ENCODE measurements at regions not wholly inside any gene's neighbourhood (a gene's known extent, or its start where the extent isn't known, plus 50 kb on each side); places are given as distances from the start of the nearest gene placed in this dataset.

- no peak for DNase-seq (ENCODE audit: low spot score in 2 of 2)
- H3K4me3 ChIP-seq, result no peak overlapping the region
- H3K27ac ChIP-seq, result no peak overlapping the region
- peaks cover 0 to 24% of the 10 kb centered on the region in 2 donors for H3K9me3 ChIP-seq
- intact Hi-C loops (cut with DNase I; ENCODE audit: low total_unique reads), result no loop called here
- H3K27me3 ChIP-seq, result peaks cover 0 to 4% of the 10 kb centered on the region in 2 donors
- H3K4me1 ChIP-seq, result no peaks in the 10 kb centered on the region
- TF ChIP-seq POLR2AphosphoS5 (IDR thresholded peaks at IDR 0.05), result no peak
- TF ChIP-seq, protein P1, sequence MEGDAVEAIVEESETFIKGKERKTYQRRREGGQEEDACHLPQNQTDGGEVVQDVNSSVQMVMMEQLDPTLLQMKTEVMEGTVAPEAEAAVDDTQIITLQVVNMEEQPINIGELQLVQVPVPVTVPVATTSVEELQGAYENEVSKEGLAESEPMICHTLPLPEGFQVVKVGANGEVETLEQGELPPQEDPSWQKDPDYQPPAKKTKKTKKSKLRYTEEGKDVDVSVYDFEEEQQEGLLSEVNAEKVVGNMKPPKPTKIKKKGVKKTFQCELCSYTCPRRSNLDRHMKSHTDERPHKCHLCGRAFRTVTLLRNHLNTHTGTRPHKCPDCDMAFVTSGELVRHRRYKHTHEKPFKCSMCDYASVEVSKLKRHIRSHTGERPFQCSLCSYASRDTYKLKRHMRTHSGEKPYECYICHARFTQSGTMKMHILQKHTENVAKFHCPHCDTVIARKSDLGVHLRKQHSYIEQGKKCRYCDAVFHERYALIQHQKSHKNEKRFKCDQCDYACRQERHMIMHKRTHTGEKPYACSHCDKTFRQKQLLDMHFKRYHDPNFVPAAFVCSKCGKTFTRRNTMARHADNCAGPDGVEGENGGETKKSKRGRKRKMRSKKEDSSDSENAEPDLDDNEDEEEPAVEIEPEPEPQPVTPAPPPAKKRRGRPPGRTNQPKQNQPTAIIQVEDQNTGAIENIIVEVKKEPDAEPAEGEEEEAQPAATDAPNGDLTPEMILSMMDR (IDR thresholded peaks at IDR 0.05), result no peak
- TF ChIP-seq POLR2A (IDR thresholded peaks at IDR 0.05), result no peak
- H3K36me3 ChIP-seq, result no peaks in the 10 kb centered on the region
Measured at GRCh38 chrX:138037548-138037947, 471.6 kb downstream of the ZIC3 start.

- H3K27me3 ChIP-seq, result no peaks in the 10 kb centered on the region
- H3K36me3 ChIP-seq, result no peaks in the 10 kb centered on the region
- no peaks in the 10 kb centered on the region for H3K9me3 ChIP-seq
- TF ChIP-seq, protein P1 (IDR thresholded peaks at IDR 0.05), result no peak
- no peak for TF ChIP-seq POLR2AphosphoS5 (IDR thresholded peaks at IDR 0.05)
- no peak for TF ChIP-seq POLR2A (IDR thresholded peaks at IDR 0.05)
- H3K4me1 ChIP-seq, result no peaks in the 10 kb centered on the region
- intact Hi-C loops (cut with DNase I; ENCODE audit: low total_unique reads), result no loop called here
- H3K4me3 ChIP-seq, result no peak overlapping the region
- DNase-seq (ENCODE audit: low spot score in 2 of 2), result no peak
- H3K27ac ChIP-seq, result no peak overlapping the region
Measured at GRCh38 chrX:138057883-138058282, 492.0 kb downstream of the ZIC3 start.

DNA sequence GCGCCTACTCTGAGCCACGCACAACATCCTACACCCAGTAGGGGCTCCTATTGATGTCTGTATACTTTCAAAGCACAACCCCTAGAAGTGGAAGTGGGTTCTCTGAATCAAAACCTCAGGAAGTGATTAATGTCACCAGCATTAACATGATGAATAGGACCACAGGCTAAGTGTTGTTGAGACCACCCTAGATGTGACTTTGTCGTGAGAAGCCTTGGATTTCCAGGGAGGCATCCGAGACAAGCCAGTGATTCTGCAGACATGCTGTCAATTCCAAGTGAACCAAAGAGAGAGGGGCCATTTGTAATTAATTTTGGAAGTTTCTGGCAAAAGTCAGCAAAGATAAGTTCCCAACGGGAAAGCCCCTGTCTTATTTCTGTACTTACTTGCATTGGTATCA lies 493.0 kb downstream of the ZIC3 start:
- H3K27ac ChIP-seq, result no peak overlapping the region
- H3K4me1 ChIP-seq, result no peaks in the 10 kb centered on the region
- intact Hi-C loops (cut with DNase I; ENCODE audit: low total_unique reads), result no loop called here
- no peaks in the 10 kb centered on the region for H3K9me3 ChIP-seq
- no peak for TF ChIP-seq POLR2AphosphoS5 (IDR thresholded peaks at IDR 0.05)
- no peak for TF ChIP-seq POLR2A (IDR thresholded peaks at IDR 0.05)
- TF ChIP-seq, protein P1 (IDR thresholded peaks at IDR 0.05), result no peak
- H3K27me3 ChIP-seq, result no peaks in the 10 kb centered on the region
- no peaks in the 10 kb centered on the region for H3K36me3 ChIP-seq
- DNase-seq (ENCODE audit: low spot score in 2 of 2), result no peak
- H3K4me3 ChIP-seq, result no peak overlapping the region

DNA sequence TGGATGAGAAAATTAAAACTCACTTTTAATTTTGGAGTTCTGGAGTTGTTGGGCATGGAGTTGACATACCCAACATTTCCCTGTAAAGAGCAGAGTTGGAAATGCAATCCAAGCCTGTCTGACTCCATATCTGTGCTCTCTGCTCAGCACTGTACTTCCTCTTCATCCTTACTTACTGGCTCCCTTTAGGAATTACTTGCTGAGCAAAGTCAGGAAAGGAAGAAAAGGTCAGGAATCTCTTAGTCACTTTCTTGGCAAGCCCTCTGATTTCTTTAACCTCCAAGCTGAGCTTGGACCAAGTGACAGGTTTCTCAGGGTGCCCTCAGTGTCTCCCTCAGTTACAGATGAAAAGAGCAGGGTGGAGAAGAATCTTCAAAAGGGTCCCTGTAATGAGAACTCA lies 501.5 kb downstream of the ZIC3 start:
- H3K27ac ChIP-seq, result no peak overlapping the region
- TF ChIP-seq, protein P1 (IDR thresholded peaks at IDR 0.05), result no peak
- no peaks in the 10 kb centered on the region for H3K36me3 ChIP-seq
- no peaks in the 10 kb centered on the region for H3K9me3 ChIP-seq
- DNase-seq (ENCODE audit: low spot score in 2 of 2), result no peak
- H3K4me3 ChIP-seq, result no peak overlapping the region
- H3K27me3 ChIP-seq, result peaks cover 0 to 30% of the 10 kb centered on the region in 2 donors
- intact Hi-C loops (cut with DNase I; ENCODE audit: low total_unique reads), result no loop called here
- no peaks in the 10 kb centered on the region for H3K4me1 ChIP-seq

GRCh38 chrX:138073626-138074025 lies 507.7 kb downstream of the ZIC3 start:
- H3K4me3 ChIP-seq, result no peak overlapping the region
- H3K27ac ChIP-seq, result no peak overlapping the region
- intact Hi-C loops (cut with DNase I; ENCODE audit: low total_unique reads), result no loop called here
- DNase-seq (ENCODE audit: low spot score in 2 of 2), result no peak
- no peaks in the 10 kb centered on the region for H3K9me3 ChIP-seq
- H3K4me1 ChIP-seq, result no peaks in the 10 kb centered on the region
- no peak for TF ChIP-seq POLR2AphosphoS5 (IDR thresholded peaks at IDR 0.05)
- no peak for TF ChIP-seq POLR2A (IDR thresholded peaks at IDR 0.05)
- TF ChIP-seq, protein P1 (IDR thresholded peaks at IDR 0.05), result no peak
- H3K36me3 ChIP-seq, result no peaks in the 10 kb centered on the region
- H3K27me3 ChIP-seq, result peaks cover 0 to 25% of the 10 kb centered on the region in 2 donors

All from breast epithelium (tissue), 4 donors.